ENCODE measurements at regions not wholly inside any gene's neighbourhood (a gene's known extent, or its start where the extent isn't known, plus 50 kb on each side); places are given as distances from the start of the nearest gene placed in this dataset.

DNA sequence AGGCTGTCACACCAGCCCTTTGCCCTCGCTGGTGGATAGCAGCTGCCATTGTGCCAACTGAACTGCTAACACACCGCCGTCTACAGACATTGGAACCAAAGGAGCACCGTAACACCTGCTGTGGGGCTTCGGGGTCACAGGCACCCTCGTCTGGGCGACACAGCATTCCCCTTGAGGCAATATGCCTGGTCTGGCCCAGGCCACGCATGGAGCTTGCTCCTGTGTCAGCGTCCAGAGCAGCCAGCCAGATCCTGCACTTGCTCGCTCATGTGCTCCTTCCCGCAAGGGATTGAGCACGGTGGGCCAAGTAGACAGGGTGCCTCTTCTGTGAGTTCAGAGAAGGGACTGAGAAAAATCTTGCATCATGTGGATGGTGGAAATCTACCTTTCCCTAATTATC, 314.6 kb upstream of the PLD5 start:
- no peak for DNase-seq (ENCODE audit: low spot score)
- in situ Hi-C loops (cut with MboI; ENCODE audit: low pct_unique_long_range_greater_than_20kb, low sequenced_read_pairs, unreplicated experiment): no loop called here
- TF ChIP-seq, protein P1, sequence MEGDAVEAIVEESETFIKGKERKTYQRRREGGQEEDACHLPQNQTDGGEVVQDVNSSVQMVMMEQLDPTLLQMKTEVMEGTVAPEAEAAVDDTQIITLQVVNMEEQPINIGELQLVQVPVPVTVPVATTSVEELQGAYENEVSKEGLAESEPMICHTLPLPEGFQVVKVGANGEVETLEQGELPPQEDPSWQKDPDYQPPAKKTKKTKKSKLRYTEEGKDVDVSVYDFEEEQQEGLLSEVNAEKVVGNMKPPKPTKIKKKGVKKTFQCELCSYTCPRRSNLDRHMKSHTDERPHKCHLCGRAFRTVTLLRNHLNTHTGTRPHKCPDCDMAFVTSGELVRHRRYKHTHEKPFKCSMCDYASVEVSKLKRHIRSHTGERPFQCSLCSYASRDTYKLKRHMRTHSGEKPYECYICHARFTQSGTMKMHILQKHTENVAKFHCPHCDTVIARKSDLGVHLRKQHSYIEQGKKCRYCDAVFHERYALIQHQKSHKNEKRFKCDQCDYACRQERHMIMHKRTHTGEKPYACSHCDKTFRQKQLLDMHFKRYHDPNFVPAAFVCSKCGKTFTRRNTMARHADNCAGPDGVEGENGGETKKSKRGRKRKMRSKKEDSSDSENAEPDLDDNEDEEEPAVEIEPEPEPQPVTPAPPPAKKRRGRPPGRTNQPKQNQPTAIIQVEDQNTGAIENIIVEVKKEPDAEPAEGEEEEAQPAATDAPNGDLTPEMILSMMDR (IDR thresholded peaks at IDR 0.05; ENCODE audit: extremely low read depth, insufficient read depth, missing control alignments): no peak

GRCh38 chr1:242836423-242836822, 311.9 kb upstream of the PLD5 start:
- DNase-seq (ENCODE audit: low spot score): no peak
- in situ Hi-C loops (cut with MboI; ENCODE audit: low pct_unique_long_range_greater_than_20kb, low sequenced_read_pairs, unreplicated experiment): no loop called here

GRCh38 chr1:242828828-242829227, 304.3 kb upstream of the PLD5 start:
- in situ Hi-C loops (cut with MboI; ENCODE audit: low pct_unique_long_range_greater_than_20kb, low sequenced_read_pairs, unreplicated experiment): no loop called here
- TF ChIP-seq, protein P1 (IDR thresholded peaks at IDR 0.05; ENCODE audit: extremely low read depth, insufficient read depth, missing control alignments): no peak
- no peak for DNase-seq (ENCODE audit: low spot score)

More at GRCh38 chr1:242836423-242836822, 311.9 kb upstream of the PLD5 start:
- TF ChIP-seq, protein P1 (IDR thresholded peaks at IDR 0.05; ENCODE audit: extremely low read depth, insufficient read depth, missing control alignments): no peak

DNA sequence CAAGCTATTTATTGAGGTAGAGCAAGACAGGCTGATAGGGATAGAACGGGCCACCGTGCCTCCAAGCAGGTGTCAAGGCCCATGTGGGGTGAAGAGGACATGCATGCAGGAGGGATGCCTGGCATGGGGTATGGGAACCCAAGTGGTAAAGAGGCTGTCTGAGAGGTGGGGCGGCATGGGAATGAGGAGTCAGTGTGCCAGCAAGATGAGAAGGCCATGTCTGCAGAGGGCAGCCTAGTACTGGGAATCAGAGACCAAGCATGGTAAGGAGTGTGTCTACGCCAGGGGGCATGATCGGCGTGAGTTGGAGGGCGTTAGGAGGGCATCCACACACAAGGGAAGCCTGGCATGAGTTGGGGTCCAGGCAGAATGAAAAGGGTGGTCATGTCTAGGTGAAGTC, 303.7 kb upstream of the PLD5 start:
- DNase-seq (ENCODE audit: low spot score): no peak
- TF ChIP-seq, protein P1 (IDR thresholded peaks at IDR 0.05; ENCODE audit: extremely low read depth, insufficient read depth, missing control alignments): no peak
- in situ Hi-C loops (cut with MboI; ENCODE audit: low pct_unique_long_range_greater_than_20kb, low sequenced_read_pairs, unreplicated experiment): no loop called here

GRCh38 chr1:242827538-242827937, 303.0 kb upstream of the PLD5 start:
- DNase-seq (ENCODE audit: low spot score): no peak
- TF ChIP-seq, protein P1 (IDR thresholded peaks at IDR 0.05; ENCODE audit: extremely low read depth, insufficient read depth, missing control alignments): no peak
- in situ Hi-C loops (cut with MboI; ENCODE audit: low pct_unique_long_range_greater_than_20kb, low sequenced_read_pairs, unreplicated experiment): no loop called here

GRCh38 chr1:242826701-242827336, 302.3 kb upstream of the PLD5 start:
- no peak for DNase-seq (ENCODE audit: low spot score)
- in situ Hi-C loops (cut with MboI; ENCODE audit: low pct_unique_long_range_greater_than_20kb, low sequenced_read_pairs, unreplicated experiment): no loop called here
- TF ChIP-seq, protein P1 (IDR thresholded peaks at IDR 0.05; ENCODE audit: extremely low read depth, insufficient read depth, missing control alignments): no peak
